HEK293T (cell line): ENCODE measurements at regions not wholly inside any gene's neighbourhood (a gene's known extent, or its start where the extent isn't known, plus 50 kb on each side); places are given as distances from the start of the nearest gene placed in this dataset.

ENCODE experiments used
- FOXK2 ChIP-seq: fragments of 450-650 bp; IDR thresholded peaks from 2 replicates; pipeline ENCODE4 v1.6.1; 2016; ENCODE audit warnings: mild to moderate bottlenecking
- FOXM1 ChIP-seq: fragments of 450-650 bp; IDR thresholded peaks from 2 replicates; pipeline ENCODE4 v1.6.1; 2017; ENCODE audit warnings: mild to moderate bottlenecking, borderline replicate concordance
- PKNOX1 ChIP-seq: fragments of 450-650 bp; IDR thresholded peaks from 2 replicates; pipeline ENCODE4 v1.6.1; 2016

GRCh38 chr16:50450957-50451356 lies 82.2 kb upstream of the BRD7 start:
- no peak for TF ChIP-seq PKNOX1
- TF ChIP-seq FOXM1: no peak
- TF ChIP-seq FOXK2: no peak
